ENCODE measurements at regions not wholly inside any gene's neighbourhood (a gene's known extent, or its start where the extent isn't known, plus 50 kb on each side); places are given as distances from the start of the nearest gene placed in this dataset.

GRCh38 chr1:200314085-200314750, 95.6 kb downstream of the ZNF281 start (continued):
- TF ChIP-seq FOXC1 (CRISPR knock-in tag; IDR thresholded peaks at IDR 0.05; ENCODE audit: borderline replicate concordance) (no peak), ARNT (IDR thresholded peaks at IDR 0.05) (no peak), THAP11 (CRISPR knock-in tag; IDR thresholded peaks at IDR 0.05) (peak; percentile 22; the same call in 1 of the 2 replicates), SKI (IDR thresholded peaks at IDR 0.05; ENCODE audit: partially characterized antibody) (no peak), DR1 (CRISPR knock-in tag; IDR thresholded peaks at IDR 0.05) (no peak), ZNF512B (CRISPR knock-in tag; IDR thresholded peaks at IDR 0.05; ENCODE audit: borderline replicate concordance) (no peak), HCFC1 (IDR thresholded peaks at IDR 0.05; ENCODE audit: low read depth, low read length) (no peak), RAD21 (CRISPR knock-in tag; IDR thresholded peaks at IDR 0.05) (no peak), ZNF317 (CRISPR knock-in tag; IDR thresholded peaks at IDR 0.05) (no peak), ZNF280B (CRISPR knock-in tag; IDR thresholded peaks at IDR 0.05; ENCODE audit: borderline replicate concordance) (no peak), SRSF1 (optimal IDR thresholded peaks at IDR 0.05; ENCODE audit: low read depth, low read length) (no peak), ZNF251 (CRISPR knock-in tag; IDR thresholded peaks at IDR 0.05) (no peak), KIAA2018 (CRISPR knock-in tag; IDR thresholded peaks at IDR 0.05; ENCODE audit: borderline replicate concordance) (no peak), RFX1 (IDR thresholded peaks at IDR 0.05) (no peak), FOXJ3 (CRISPR knock-in tag; IDR thresholded peaks at IDR 0.05; ENCODE audit: borderline replicate concordance) (peak; percentile 42; the same call in 1 of the 2 replicates), RFXANK (CRISPR knock-in tag; IDR thresholded peaks at IDR 0.05) (0 out of 2 replicates have a peak, but pooled peaks have one; percentile 25), CREB1 (IDR thresholded peaks at IDR 0.05) (no peak), CREB1 (CRISPR knock-in tag; IDR thresholded peaks at IDR 0.05) (peak; percentile 32; the same call in 1 of the 2 replicates), ISL2 (CRISPR knock-in tag; IDR thresholded peaks at IDR 0.05) (peak; percentile 45; the same call in 1 of the 2 replicates), ISX (CRISPR knock-in tag; conservative IDR thresholded peaks at IDR 0.05) (no peak)

Measured in HepG2 (cell line).